Left hindlimb (tissue), 1 donor: ENCODE measurements at regions not wholly inside any gene's neighbourhood (a gene's known extent, or its start where the extent isn't known, plus 50 kb on each side); places are given as distances from the start of the nearest gene placed in this dataset.
A peak's percentile ranks its signal among the peaks of the same experiment; 100 is the strongest.
"Not testable (repeated sequence)": the region's sequence is repeated elsewhere in the genome, so short reads cannot be mapped to it uniquely, and the experiment has no call there.

Source experiments
- DNase-seq: peaks from one replicate; pipeline ENCODE4 v3.0.0-alpha.2; 2018

- not testable (repeated sequence) for DNase-seq
These were observed 245.0 kb upstream of the CDH2 start for GRCh38 chr18:28421950-28422349.

GRCh38 chr18:28412521-28412920, 235.6 kb upstream of the CDH2 start:
- no peak for DNase-seq

GRCh38 chr18:28411806-28412205, 234.9 kb upstream of the CDH2 start:
- DNase-seq = peak; percentile 48

GRCh38 chr18:28409811-28410210, 232.9 kb upstream of the CDH2 start:
- DNase-seq = no peak

GRCh38 chr18:28408528-28408927, 231.6 kb upstream of the CDH2 start:
- no peak for DNase-seq

GRCh38 chr18:28407681-28408080, 230.8 kb upstream of the CDH2 start:
- no peak for DNase-seq

GRCh38 chr18:28406533-28406932, 229.6 kb upstream of the CDH2 start:
- no peak for DNase-seq

GRCh38 chr18:28404694-28405093, 227.8 kb upstream of the CDH2 start:
- no peak for DNase-seq

GRCh38 chr18:28399781-28400362, 222.9 kb upstream of the CDH2 start:
- DNase-seq = no peak

GRCh38 chr18:28398471-28398870, 221.5 kb upstream of the CDH2 start:
- no peak for DNase-seq

- DNase-seq = no peak
These were observed 213.1 kb upstream of the CDH2 start for GRCh38 chr18:28390022-28390421.

GRCh38 chr18:28382215-28382879, 205.4 kb upstream of the CDH2 start:
- DNase-seq = no peak

- DNase-seq = no peak
These were observed 195.3 kb upstream of the CDH2 start for GRCh38 chr18:28372186-28372585.

GRCh38 chr18:28366676-28367075, 189.7 kb upstream of the CDH2 start:
- DNase-seq = no peak

GRCh38 chr18:28365411-28365831, 188.5 kb upstream of the CDH2 start:
- DNase-seq = no peak

GRCh38 chr18:28363124-28363523, 186.2 kb upstream of the CDH2 start:
- no peak for DNase-seq

GRCh38 chr18:28359176-28359575, 182.2 kb upstream of the CDH2 start:
- no peak for DNase-seq

- DNase-seq = no peak
These were observed 181.0 kb upstream of the CDH2 start for GRCh38 chr18:28357766-28358401.

- DNase-seq = no peak
These were observed 173.9 kb upstream of the CDH2 start for GRCh38 chr18:28350821-28351220.

- DNase-seq = no peak
These were observed 165.3 kb upstream of the CDH2 start for GRCh38 chr18:28342231-28342630.

GRCh38 chr18:28338316-28338715, 161.4 kb upstream of the CDH2 start:
- DNase-seq = no peak

- no peak for DNase-seq
These were observed 157.6 kb upstream of the CDH2 start for GRCh38 chr18:28334516-28334915.

GRCh38 chr18:28332071-28332470, 155.1 kb upstream of the CDH2 start:
- DNase-seq = no peak

GRCh38 chr18:28331551-28331950, 154.6 kb upstream of the CDH2 start:
- no peak for DNase-seq

GRCh38 chr18:28313602-28314001, 136.7 kb upstream of the CDH2 start:
- DNase-seq = no peak
